ENCODE measurements at regions not wholly inside any gene's neighbourhood (a gene's known extent, or its start where the extent isn't known, plus 50 kb on each side); places are given as distances from the start of the nearest gene placed in this dataset.

GRCh38 chr17:63258785-63259184, 187.3 kb downstream of the CYB561 start:
- Histone ChIP-seq H3K4me2 (ENCODE audit: insufficient read depth, low read length) (no peak overlapping the region), H3K4me1 (ENCODE audit: insufficient read depth, low read length) (no peaks in the 10 kb centered on the region), H3K4me3 (ENCODE audit: insufficient read depth, low read length) (no peak overlapping the region), H3K9me3 (ENCODE audit: low read depth, low read length) (no peaks in the 10 kb centered on the region), H3K27ac (ENCODE audit: low read depth, low read length) (no peak overlapping the region), H3K79me2 (ENCODE audit: insufficient read depth, low read length) (peaks cover 45% of the 10 kb centered on the region), H4K20me1 (ENCODE audit: insufficient read depth, low read length) (peaks cover 21% of the 10 kb centered on the region), H3K27me3 (ENCODE audit: insufficient read depth, low read length) (no peaks in the 10 kb centered on the region), H2AFZ (ENCODE audit: low read length) (no peak overlapping the region), H3K36me3 (ENCODE audit: insufficient read depth, low read length) (no peaks in the 10 kb centered on the region)
- TF ChIP-seq CTCF (IDR thresholded peaks at IDR 0.05; ENCODE audit: extremely low read depth, low read depth, low read length), result no peak
- no peak for DNase-seq (ENCODE audit: insufficient read length, low spot score, missing footprints)

GRCh38 chr17:63262751-63263476, 183.2 kb downstream of the CYB561 start:
- Histone ChIP-seq H3K36me3 (ENCODE audit: insufficient read depth, low read length) (peaks cover 4% of the 10 kb centered on the region), H3K79me2 (ENCODE audit: insufficient read depth, low read length) (peaks cover 20% of the 10 kb centered on the region), H4K20me1 (ENCODE audit: insufficient read depth, low read length) (peaks cover 29% of the 10 kb centered on the region), H2AFZ (ENCODE audit: low read length) (no peak overlapping the region), H3K27me3 (ENCODE audit: insufficient read depth, low read length) (no peaks in the 10 kb centered on the region), H3K4me2 (ENCODE audit: insufficient read depth, low read length) (no peak overlapping the region), H3K4me3 (ENCODE audit: insufficient read depth, low read length) (no peak overlapping the region), H3K27ac (ENCODE audit: low read depth, low read length) (no peak overlapping the region), H3K4me1 (ENCODE audit: insufficient read depth, low read length) (no peaks in the 10 kb centered on the region), H3K9me3 (ENCODE audit: low read depth, low read length) (no peaks in the 10 kb centered on the region)
- peak; percentile 21 for DNase-seq (ENCODE audit: insufficient read length, low spot score, missing footprints)
- TF ChIP-seq CTCF (IDR thresholded peaks at IDR 0.05; ENCODE audit: extremely low read depth, low read depth, low read length), result no peak

- no peak for TF ChIP-seq CTCF (IDR thresholded peaks at IDR 0.05; ENCODE audit: extremely low read depth, low read depth, low read length)
- peaks cover 3% of the 10 kb centered on the region for H3K79me2 ChIP-seq (ENCODE audit: insufficient read depth, low read length)
- no peak overlapping the region for H3K27ac ChIP-seq (ENCODE audit: low read depth, low read length)
- no peaks in the 10 kb centered on the region for H3K9me3 ChIP-seq (ENCODE audit: low read depth, low read length)
- no peak overlapping the region for H3K4me2 ChIP-seq (ENCODE audit: insufficient read depth, low read length)
- H3K4me1 ChIP-seq (ENCODE audit: insufficient read depth, low read length), result no peaks in the 10 kb centered on the region
- no peaks in the 10 kb centered on the region for H3K27me3 ChIP-seq (ENCODE audit: insufficient read depth, low read length)
- peaks cover 8% of the 10 kb centered on the region for H3K36me3 ChIP-seq (ENCODE audit: insufficient read depth, low read length)
- no peak overlapping the region for H2AFZ ChIP-seq (ENCODE audit: low read length)
- DNase-seq (ENCODE audit: insufficient read length, low spot score, missing footprints), result no peak
- peaks cover 16% of the 10 kb centered on the region for H4K20me1 ChIP-seq (ENCODE audit: insufficient read depth, low read length)
- H3K4me3 ChIP-seq (ENCODE audit: insufficient read depth, low read length), result no peak overlapping the region
These were observed 180.6 kb downstream of the CYB561 start for GRCh38 chr17:63265526-63265925.

GRCh38 chr17:63267846-63268245, 178.3 kb downstream of the CYB561 start:
- Histone ChIP-seq H3K4me1 (ENCODE audit: insufficient read depth, low read length) (no peaks in the 10 kb centered on the region), H2AFZ (ENCODE audit: low read length) (no peak overlapping the region), H3K9me3 (ENCODE audit: low read depth, low read length) (no peaks in the 10 kb centered on the region), H3K4me2 (ENCODE audit: insufficient read depth, low read length) (no peak overlapping the region), H4K20me1 (ENCODE audit: insufficient read depth, low read length) (peaks cover 10% of the 10 kb centered on the region), H3K4me3 (ENCODE audit: insufficient read depth, low read length) (no peak overlapping the region), H3K27me3 (ENCODE audit: insufficient read depth, low read length) (no peaks in the 10 kb centered on the region), H3K27ac (ENCODE audit: low read depth, low read length) (no peak overlapping the region), H3K36me3 (ENCODE audit: insufficient read depth, low read length) (peaks cover 8% of the 10 kb centered on the region), H3K79me2 (ENCODE audit: insufficient read depth, low read length) (peaks cover 7% of the 10 kb centered on the region)
- TF ChIP-seq CTCF (IDR thresholded peaks at IDR 0.05; ENCODE audit: extremely low read depth, low read depth, low read length), result no peak
- no peak for DNase-seq (ENCODE audit: insufficient read length, low spot score, missing footprints)
